ENCODE measurements at regions not wholly inside any gene's neighbourhood (a gene's known extent, or its start where the extent isn't known, plus 50 kb on each side); places are given as distances from the start of the nearest gene placed in this dataset.

GRCh38 chr18:52236131-52236530 is 103.9 kb upstream of the DCC start:
- CTCF ChIA-PET (ENCODE audit: partially characterized antibody) = no interaction called here
- no peak for DNase-seq (ENCODE audit: low read depth in 1 of 2, low spot score in 2 of 2)
- POLR2A ChIA-PET (ENCODE audit: partially characterized antibody) = no interaction called here
- TF ChIP-seq CHD1 (IDR thresholded peaks at IDR 0.05; ENCODE audit: low read depth, low read length) (no peak), TAF7 (optimal IDR thresholded peaks at IDR 0.05; ENCODE audit: borderline replicate concordance, low read depth, low read length) (no peak), CEBPB (IDR thresholded peaks at IDR 0.05; ENCODE audit: low read depth, low read length) (no peak), E2F6 (IDR thresholded peaks at IDR 0.05) (no peak), CTCF (IDR thresholded peaks at IDR 0.05; ENCODE audit: control extremely low read depth in 1 of 3, insufficient read depth in 1 of 3, low read depth in 1 of 3, low read length in 3 of 3) (no peak), NANOG (IDR thresholded peaks at IDR 0.05; ENCODE audit: insufficient read depth, low read depth, low read length, poor library complexity, severe bottlenecking) (no peak), ATF3 (IDR thresholded peaks at IDR 0.05; ENCODE audit: insufficient read depth, low read depth, low read length) (no peak), CREB1 (IDR thresholded peaks at IDR 0.05) (no peak), RFX5 (IDR thresholded peaks at IDR 0.05; ENCODE audit: borderline replicate concordance, low read depth, low read length) (no peak), YY1 (IDR thresholded peaks at IDR 0.05; ENCODE audit: low read depth, low read length) (no peak)

More at GRCh38 chr18:52236131-52236530, 103.9 kb upstream of the DCC start:
- no peak overlapping the region for H4K5ac ChIP-seq (ENCODE audit: insufficient read length, low read depth, low read length)
- H3K79me1 ChIP-seq (ENCODE audit: low read depth, low read length) = no peaks in the 10 kb centered on the region
- H3K4me1 ChIP-seq (replicated peaks in 1 of 4; ENCODE audit: control insufficient read depth in 3 of 4, insufficient read depth in 4 of 4, low read length in 3 of 4) = no peaks in the 10 kb centered on the region
- H2BK20ac ChIP-seq (ENCODE audit: low read length) = no peak overlapping the region
- H2BK120ac ChIP-seq (replicated peaks; ENCODE audit: low read depth, low read length) = no peak overlapping the region
- H2AK5ac ChIP-seq (ENCODE audit: low read depth, low read length) = no peak overlapping the region
- no peak overlapping the region for H3K4me3 ChIP-seq (ENCODE audit: extremely low read depth in 1 of 4, insufficient read depth in 2 of 4, low read depth in 3 of 4, low read length in 4 of 4)
- no peak overlapping the region for H2BK15ac ChIP-seq (ENCODE audit: low read length)
- no peak overlapping the region for H3K18ac ChIP-seq (ENCODE audit: extremely low read depth, low read length)
- no peak overlapping the region for H2BK5ac ChIP-seq (ENCODE audit: low read depth, low read length)
- FAIRE-seq = no peak
- H3K27ac ChIP-seq (ENCODE audit: low read depth, low read length) = no peak overlapping the region
- no peak overlapping the region for H3K23ac ChIP-seq (ENCODE audit: insufficient read length)
- no peak overlapping the region for H4K8ac ChIP-seq (ENCODE audit: extremely low read depth, insufficient read depth, low read length)
- H2AFZ ChIP-seq (ENCODE audit: low read length) = no peak overlapping the region
- H3K79me2 ChIP-seq (ENCODE audit: control insufficient read depth in 1 of 2, insufficient read depth in 2 of 2, low read length in 2 of 2) = no peaks in the 10 kb centered on the region
- H3K56ac ChIP-seq (replicated peaks; ENCODE audit: insufficient read length, low read depth, low read length) = no peak overlapping the region
- H3K9me3 ChIP-seq (ENCODE audit: insufficient read depth in 2 of 2, low read depth in 1 of 2, low read length in 1 of 2) = no peaks in the 10 kb centered on the region
- no peak overlapping the region for H4K91ac ChIP-seq (replicated peaks; ENCODE audit: insufficient read length, low read length)
- no peaks in the 10 kb centered on the region for H3K36me3 ChIP-seq (ENCODE audit: control insufficient read depth in 2 of 4, insufficient read depth in 4 of 4, low read length in 3 of 4)
- no peaks in the 10 kb centered on the region for H3K23me2 ChIP-seq (ENCODE audit: low read depth, low read length)
- H2BK12ac ChIP-seq (ENCODE audit: low read depth, low read length) = no peak overlapping the region
- no peak overlapping the region for H3K4me2 ChIP-seq (ENCODE audit: insufficient read depth in 1 of 2, low read depth in 2 of 2, low read length in 2 of 2)
- no peaks in the 10 kb centered on the region for H3K27me3 ChIP-seq (replicated peaks in 1 of 4; ENCODE audit: control insufficient read depth in 3 of 4, extremely low read depth in 1 of 4, insufficient read depth in 3 of 4, low read length in 3 of 4)
- H3K14ac ChIP-seq (ENCODE audit: insufficient read length) = no peak overlapping the region
- H3K4ac ChIP-seq (replicated peaks; ENCODE audit: insufficient read length, low read depth, low read length) = no peak overlapping the region
- 95% methylated on average over 1 of the region's 1 CpG; no CpG with 5 or more reads in 1 of the 2 experiments for WGBS, 2 experiments (ENCODE audit: extremely low coverage in 1 of 2, insufficient coverage in 1 of 2, insufficient read length in 1 of 2, insufficient replicate concordance in 2 of 2, low coverage in 1 of 2, low lambda C conversion rate in 2 of 2, missing lambda C conversion rate in 1 of 2)
- H4K20me1 ChIP-seq (replicated peaks in 1 of 2; ENCODE audit: control insufficient read depth in 1 of 2, insufficient read depth in 2 of 2, low read length in 2 of 2) = no peaks in the 10 kb centered on the region
- H3K9ac ChIP-seq (replicated peaks in 1 of 4; ENCODE audit: extremely low read depth in 1 of 4, low read depth in 3 of 4, low read length in 3 of 4) = no peak overlapping the region
